ENCODE measurements at regions not wholly inside any gene's neighbourhood (a gene's known extent, or its start where the extent isn't known, plus 50 kb on each side); places are given as distances from the start of the nearest gene placed in this dataset.

GRCh38 chr1:60813071-60813470 lies 269.3 kb upstream of the NFIA start:
- no peak for TF ChIP-seq EP300 (conservative IDR thresholded peaks at IDR 0.05; ENCODE audit: poor library complexity, severe bottlenecking)
- TF ChIP-seq CTCF (IDR thresholded peaks at IDR 0.05; ENCODE audit: poor library complexity, severe bottlenecking) = no peak
- TF ChIP-seq EZH2 (IDR thresholded peaks at IDR 0.05; ENCODE audit: borderline replicate concordance, insufficient read depth, low read length, poor library complexity, severe bottlenecking) = no peak
- no peak for TF ChIP-seq RAD21 (conservative IDR thresholded peaks at IDR 0.05)
